ENCODE measurements at regions not wholly inside any gene's neighbourhood (a gene's known extent, or its start where the extent isn't known, plus 50 kb on each side); places are given as distances from the start of the nearest gene placed in this dataset.

- H3K4ac ChIP-seq (ENCODE audit: low read depth, low read length) = no peak overlapping the region
- H3K27ac Mint-ChIP-seq = no peak overlapping the region
- H4K8ac ChIP-seq (replicated peaks; ENCODE audit: insufficient read length, low read depth, low read length) = no peak overlapping the region
- H3K4me1 Mint-ChIP-seq = peaks cover 4 to 10% of the 10 kb centered on the region in 2 experiments; a peak in 3 of 4 replicates
- peaks cover 96% of the 10 kb centered on the region for H3K27me3 Mint-ChIP-seq (ENCODE audit: low read depth)
- no peak overlapping the region for H4K91ac ChIP-seq (ENCODE audit: insufficient read length, low read depth, low read length)
- H4K5ac ChIP-seq (ENCODE audit: insufficient read length, low read depth, low read length) = no peak overlapping the region
- no peak overlapping the region for H3T11ph ChIP-seq (ENCODE audit: low read length)
- H3K23ac ChIP-seq (ENCODE audit: insufficient read length, low read depth, low read length) = no peak overlapping the region
- no peak overlapping the region for H2BK5ac ChIP-seq (ENCODE audit: insufficient read length, low read length)
- no peak for DNase-seq
- no peak overlapping the region for H3K56ac ChIP-seq (ENCODE audit: insufficient read length, low read depth, low read length)
- no peak overlapping the region for H2BK12ac ChIP-seq (ENCODE audit: insufficient read length, low read depth, low read length)
- no peaks in the 10 kb centered on the region for H3K79me1 ChIP-seq (ENCODE audit: insufficient read depth, low read depth, low read length, poor library complexity, severe bottlenecking)
- H3K23me2 ChIP-seq (ENCODE audit: insufficient read length, low read depth, low read length, poor library complexity, severe bottlenecking) = peaks cover 3% of the 10 kb centered on the region
- H3K14ac ChIP-seq (ENCODE audit: insufficient read depth, low read length) = no peak overlapping the region
- H3K27me3 ChIP-seq (ENCODE audit: insufficient read depth, low read length) = no peaks in the 10 kb centered on the region; the same call in 1 of the 2 replicates
- H2AK5ac ChIP-seq (ENCODE audit: insufficient read length, low read length) = no peak overlapping the region
- WGBS (ENCODE audit: extremely low coverage, insufficient read length, low lambda C conversion rate) = no CpG with 5 or more reads among the region's 9 CpGs
- H3K4me3 Mint-ChIP-seq = no peak overlapping the region
- H3K4me2 ChIP-seq (ENCODE audit: insufficient read depth, insufficient read length, low read length) = no peak overlapping the region
- H3K4me1 ChIP-seq (ENCODE audit: insufficient read depth, low read length) = no peaks in the 10 kb centered on the region
- no peak overlapping the region for H3K27ac ChIP-seq (ENCODE audit: insufficient read length, low read depth, low read length)
- TF ChIP-seq, protein P1, sequence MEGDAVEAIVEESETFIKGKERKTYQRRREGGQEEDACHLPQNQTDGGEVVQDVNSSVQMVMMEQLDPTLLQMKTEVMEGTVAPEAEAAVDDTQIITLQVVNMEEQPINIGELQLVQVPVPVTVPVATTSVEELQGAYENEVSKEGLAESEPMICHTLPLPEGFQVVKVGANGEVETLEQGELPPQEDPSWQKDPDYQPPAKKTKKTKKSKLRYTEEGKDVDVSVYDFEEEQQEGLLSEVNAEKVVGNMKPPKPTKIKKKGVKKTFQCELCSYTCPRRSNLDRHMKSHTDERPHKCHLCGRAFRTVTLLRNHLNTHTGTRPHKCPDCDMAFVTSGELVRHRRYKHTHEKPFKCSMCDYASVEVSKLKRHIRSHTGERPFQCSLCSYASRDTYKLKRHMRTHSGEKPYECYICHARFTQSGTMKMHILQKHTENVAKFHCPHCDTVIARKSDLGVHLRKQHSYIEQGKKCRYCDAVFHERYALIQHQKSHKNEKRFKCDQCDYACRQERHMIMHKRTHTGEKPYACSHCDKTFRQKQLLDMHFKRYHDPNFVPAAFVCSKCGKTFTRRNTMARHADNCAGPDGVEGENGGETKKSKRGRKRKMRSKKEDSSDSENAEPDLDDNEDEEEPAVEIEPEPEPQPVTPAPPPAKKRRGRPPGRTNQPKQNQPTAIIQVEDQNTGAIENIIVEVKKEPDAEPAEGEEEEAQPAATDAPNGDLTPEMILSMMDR (conservative IDR thresholded peaks at IDR 0.05) = no peak
- no peak overlapping the region for H2BK15ac ChIP-seq (ENCODE audit: low read depth, low read length)
- no peaks in the 10 kb centered on the region for H3K36me3 Mint-ChIP-seq (ENCODE audit: insufficient read depth in 1 of 3, low read depth in 3 of 3)
- no peak overlapping the region for H2BK120ac ChIP-seq (ENCODE audit: low read depth, low read length, poor library complexity, severe bottlenecking)
- H3K79me2 ChIP-seq (ENCODE audit: insufficient read depth, low read length) = no peaks in the 10 kb centered on the region
- H3K18ac ChIP-seq (ENCODE audit: insufficient read length, low read depth, low read length) = no peak overlapping the region
- no peaks in the 10 kb centered on the region for H4K20me1 ChIP-seq (ENCODE audit: control insufficient read depth, insufficient read depth, insufficient read length)
- H3K9me3 Mint-ChIP-seq = no peaks in the 10 kb centered on the region; a peak in 1 of 5 replicates
- H3K9me3 ChIP-seq (ENCODE audit: control insufficient read depth, low read depth, low read length) = no peaks in the 10 kb centered on the region
- no peak overlapping the region for H2BK20ac ChIP-seq (ENCODE audit: low read depth, low read length, poor library complexity, severe bottlenecking)
- H3K9ac ChIP-seq (ENCODE audit: extremely low read depth, insufficient read length, low read length) = no peak overlapping the region
- H2AFZ ChIP-seq (ENCODE audit: low read length) = no peak overlapping the region
These were observed 62.5 kb upstream of the GLI2 start for GRCh38 chr2:120673205-120673550.

Measured in H9 (cell line).